HG02571 (cell line): ENCODE measurements at regions not wholly inside any gene's neighbourhood (a gene's known extent, or its start where the extent isn't known, plus 50 kb on each side); places are given as distances from the start of the nearest gene placed in this dataset.

ENCODE experiments used
- ATAC-seq: cut with Tn5 transposase; IDR thresholded peaks from one replicate; pipeline ENCODE4 v1.9.1; 2021; ENCODE audit warnings: mild to moderate bottlenecking, moderate library complexity; ENCODE audit not compliant: unreplicated experiment

DNA sequence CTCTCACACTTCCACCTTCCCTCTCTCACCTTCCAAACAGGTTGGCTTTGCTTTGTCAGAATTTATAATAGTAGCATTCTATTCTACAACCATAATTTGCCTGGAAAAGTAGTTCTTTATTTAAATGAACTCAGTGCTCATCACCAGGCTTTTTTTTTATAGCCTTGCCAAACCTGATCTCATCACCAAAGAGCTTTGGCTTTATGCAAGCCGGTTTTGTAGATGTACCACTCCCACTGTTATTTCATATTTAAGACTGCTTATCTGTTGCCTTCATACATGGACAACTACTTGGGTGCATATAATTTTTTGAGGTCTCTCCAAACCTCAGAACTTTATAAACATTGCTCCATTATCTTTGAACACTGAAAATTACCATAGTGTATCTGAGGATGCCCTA, 246.1 kb upstream of the PPP2R3A start:
- ATAC-seq = no peak

DNA sequence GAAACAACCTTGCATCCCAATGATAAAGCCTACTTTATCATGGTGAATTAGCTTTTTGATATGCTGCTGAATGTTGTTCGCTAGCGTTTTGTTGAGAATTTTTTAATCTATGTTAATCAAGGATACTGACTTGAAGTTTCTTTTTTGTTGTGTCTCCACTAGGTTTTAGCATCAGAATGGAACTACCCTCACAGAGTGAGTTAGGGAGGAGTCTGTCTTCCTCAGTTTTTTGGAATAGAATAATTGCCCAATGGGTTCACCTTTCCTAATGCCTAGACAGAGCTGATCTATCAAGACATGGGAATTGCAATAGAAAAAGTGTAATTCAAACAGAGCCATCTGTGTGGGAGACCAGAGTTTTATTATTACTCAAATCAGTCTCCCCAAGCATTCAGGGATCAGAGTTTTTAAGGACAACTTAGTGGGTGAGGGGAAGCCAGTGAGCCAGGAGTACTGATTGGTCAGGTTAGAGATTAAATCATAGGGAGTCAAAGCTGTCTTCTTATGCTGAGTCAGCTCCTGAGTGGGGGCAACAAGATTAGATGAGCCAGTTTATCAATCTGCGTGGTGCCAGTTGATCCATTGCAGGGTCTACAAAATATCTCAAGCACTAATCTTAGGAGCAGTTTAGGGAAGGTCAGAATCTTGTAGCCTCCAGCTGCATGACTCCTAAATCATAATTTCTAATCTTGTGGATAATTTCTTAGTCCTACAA, 237.4 kb upstream of the PPP2R3A start:
- no peak for ATAC-seq

DNA sequence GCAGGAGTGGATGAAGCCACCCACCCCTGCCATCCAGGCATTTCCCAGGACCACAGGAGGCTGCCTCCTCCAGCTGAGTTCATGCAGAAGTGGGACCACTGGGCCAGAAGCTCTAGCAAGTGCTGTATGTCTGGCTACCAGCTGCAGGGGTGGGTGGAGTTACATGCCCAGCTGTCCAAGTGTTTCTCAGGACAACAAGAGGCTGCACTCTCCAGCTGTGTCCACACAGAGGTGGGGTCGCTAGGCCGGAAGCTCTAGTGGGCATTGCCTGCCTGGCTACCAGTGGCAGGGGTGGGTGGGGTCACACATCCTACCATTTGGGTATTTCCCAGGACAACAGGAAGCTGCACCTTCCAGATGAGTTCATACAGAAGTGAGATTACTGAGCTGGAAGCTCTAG, 234.0 kb upstream of the PPP2R3A start:
- ATAC-seq = no peak

DNA sequence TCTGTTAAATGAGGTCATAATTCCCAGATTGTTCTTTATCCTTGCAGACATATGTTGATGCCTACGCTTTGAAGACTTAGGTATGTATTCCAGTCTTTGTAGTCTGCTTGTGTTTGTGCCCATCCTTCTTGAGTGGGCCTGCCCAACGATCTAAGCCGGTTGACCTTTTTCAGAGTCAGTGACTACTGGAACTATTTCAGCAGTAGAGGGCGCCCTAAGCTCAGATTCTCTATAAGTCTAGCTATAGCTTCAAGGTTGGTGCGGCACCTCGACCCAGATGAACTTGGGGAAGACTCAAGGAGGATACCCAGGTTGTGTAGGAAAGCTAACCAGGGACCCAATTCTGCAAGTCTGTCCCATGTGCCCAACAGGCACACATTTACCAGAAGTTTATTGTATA, 228.8 kb upstream of the PPP2R3A start:
- ATAC-seq = no peak

DNA sequence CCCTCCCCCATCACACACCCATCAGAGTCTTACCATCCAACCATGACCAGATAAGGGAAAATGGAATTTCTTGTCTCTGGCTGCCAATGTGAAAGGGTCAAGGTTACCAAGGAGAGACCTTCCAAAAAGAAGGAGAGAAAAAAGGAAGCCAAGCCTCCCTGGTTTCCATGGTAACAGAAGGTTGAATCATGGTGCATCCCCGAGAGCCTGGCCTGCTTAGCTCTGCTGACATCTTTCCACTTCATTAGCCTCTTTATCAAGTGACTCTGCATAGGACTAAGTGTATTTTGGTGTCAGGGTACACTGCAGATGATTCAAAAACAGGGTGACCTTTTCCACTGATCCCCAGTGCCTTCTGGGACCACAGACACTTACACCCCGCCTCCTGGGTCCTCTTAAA, 225.7 kb upstream of the PPP2R3A start:
- no peak for ATAC-seq

DNA sequence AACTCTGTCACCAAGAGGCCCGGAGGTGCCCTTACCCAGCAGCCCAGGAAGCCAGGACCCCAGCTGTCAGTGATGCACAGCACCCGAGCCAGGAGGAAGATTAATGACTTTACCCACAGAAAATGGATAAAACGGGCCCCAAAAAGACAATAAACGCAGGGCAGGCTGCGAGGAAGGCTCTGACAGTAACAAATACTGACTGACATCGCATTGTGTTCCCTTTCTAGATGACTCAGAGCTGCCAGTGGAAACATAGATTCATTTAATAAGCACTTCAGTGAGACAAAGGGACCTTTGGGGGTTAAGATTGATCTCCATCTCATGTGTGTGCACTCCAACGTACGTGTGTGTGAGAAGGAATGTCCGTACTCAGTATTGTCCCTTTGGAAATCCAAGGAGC, 225.3 kb upstream of the PPP2R3A start:
- no peak for ATAC-seq

DNA sequence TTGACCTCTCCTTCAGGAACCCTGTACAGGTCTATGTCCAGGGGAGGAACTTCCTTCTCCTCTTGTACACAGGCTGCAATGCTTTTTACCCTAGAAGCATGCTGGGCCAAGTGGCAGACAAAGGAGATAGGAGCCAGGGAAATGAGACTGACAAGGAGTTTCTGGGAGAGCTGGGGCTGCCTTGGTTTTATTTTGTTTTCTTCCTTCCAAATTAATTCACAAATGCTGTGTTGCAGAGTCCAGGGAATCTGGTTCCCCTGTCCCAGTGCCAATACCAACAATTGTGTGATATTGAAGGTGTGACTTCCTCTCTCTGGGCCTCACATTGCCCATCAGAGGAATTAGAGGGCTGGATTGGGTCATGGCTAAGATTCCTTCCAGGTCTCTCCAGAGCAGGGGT, 224.8 kb upstream of the PPP2R3A start:
- ATAC-seq = no peak

DNA sequence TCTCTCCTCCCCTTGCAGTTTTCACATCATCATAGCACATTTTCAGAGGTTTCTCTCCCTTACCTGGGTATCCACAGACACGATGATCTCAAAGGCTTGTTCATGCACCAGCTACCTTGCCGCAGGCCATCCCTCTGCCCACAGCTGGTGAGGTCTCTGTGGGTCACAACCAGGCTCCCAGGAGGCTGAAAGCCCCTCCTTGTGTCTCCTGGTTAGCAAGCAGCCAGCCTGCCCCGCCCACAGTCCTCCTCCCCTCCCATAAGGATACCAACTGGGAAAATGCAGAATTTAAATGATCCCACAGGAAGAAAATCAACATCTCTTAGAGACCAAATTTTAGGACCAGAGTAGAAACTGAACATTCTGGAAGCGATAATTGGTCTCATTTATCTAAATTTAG, 213.5 kb upstream of the PPP2R3A start:
- ATAC-seq = no peak

DNA sequence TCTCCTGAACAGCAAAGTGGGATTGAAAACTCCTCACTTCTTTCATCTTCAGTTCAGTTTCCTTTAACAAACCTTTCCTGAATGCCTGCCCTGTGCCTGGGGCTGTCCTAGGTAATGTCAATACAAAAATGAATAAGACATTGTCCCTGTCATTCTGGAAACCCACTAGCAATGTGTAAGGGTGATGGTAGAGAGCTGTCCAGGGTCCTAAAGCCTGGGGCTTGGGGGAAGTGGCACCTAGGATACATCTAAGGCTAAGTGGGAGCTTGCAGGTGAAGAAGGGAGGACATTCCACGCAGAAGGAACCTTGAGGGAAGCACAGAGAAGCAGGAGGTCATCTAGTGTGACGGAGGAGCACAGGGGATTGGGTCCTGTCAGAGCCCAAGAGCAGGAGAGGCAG, 212.7 kb upstream of the PPP2R3A start:
- no peak for ATAC-seq

DNA sequence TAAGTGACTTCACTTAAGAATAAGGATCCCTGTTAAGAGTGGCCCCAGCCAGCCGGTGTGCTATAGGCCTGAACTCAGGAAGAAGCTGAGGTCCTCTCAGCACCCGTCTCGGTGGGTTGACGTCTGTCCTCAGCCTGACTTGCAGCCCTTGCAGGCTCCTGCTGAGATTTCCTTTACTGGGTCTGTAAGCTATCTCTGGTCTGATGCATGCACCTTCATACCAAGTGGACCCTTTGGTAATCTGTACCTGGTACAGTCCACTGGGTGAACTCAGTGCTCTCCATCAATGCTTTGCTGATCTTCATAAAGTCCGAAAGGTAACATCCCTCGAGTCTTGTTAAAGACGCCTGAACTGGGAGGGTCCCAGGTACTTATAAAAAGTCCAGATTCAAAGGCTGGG, 212.0 kb upstream of the PPP2R3A start:
- no peak for ATAC-seq

DNA sequence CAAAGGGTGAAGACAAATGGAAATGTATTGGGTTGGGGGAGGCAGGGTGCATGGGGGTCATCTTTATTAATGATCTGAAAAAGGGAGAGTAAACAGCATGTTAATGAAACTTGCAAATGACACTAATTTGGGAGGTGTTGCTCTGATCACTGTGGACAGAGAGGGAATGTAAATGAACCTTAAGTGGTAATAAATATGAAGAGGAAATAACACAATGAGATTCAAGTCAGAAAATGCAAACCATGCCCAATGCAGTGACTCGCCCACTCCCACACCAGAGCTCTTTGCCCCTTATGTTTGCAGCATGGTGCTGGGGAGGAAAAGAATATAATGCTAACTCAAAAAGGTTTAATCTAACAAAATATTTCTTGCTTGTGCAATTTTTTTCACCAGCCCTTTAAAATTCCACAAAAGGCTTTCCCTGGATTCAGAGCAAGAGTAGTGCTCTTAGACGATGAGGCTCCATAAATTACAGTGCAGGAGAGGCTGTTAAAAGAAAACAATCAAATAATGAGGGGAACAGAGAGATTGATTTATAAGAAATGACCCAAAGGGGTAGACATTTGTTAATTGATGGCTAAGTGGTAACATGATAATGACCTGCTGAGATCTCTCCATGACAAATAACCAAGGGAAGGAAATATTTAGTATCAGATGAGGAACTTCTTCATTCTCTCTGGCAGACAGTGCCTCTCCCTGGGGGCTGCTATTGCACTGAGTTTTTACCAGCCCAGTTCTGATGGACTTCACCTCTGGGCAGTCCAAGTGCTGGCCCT, 210.0 kb upstream of the PPP2R3A start:
- ATAC-seq = no peak

DNA sequence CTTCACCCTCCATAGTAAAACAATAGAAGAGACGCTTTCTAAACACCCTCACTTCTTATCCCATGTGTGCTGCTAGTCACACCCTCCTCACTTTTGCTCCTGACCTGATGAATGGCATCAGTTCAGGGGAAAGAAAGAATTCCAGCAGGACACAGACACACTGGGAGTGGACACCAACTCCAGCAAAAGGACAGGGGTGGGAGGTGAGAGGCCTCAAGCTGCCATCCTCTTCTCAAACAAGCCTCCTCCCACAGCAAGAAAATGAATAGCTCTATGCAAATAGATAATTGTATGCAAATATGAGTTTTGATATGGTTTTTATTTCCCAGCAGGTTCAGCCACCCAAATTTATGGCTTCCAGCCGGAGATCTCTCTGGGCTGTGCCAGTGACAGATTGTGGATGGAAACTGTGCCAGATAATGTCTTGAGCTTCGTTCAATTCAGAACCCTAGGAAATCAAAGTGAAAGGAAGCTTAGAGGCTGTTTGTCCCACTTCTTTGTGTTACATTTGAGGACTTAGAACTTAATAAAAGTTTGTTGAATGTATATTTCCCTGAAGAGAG, 209.3 kb upstream of the PPP2R3A start:
- no peak for ATAC-seq

DNA sequence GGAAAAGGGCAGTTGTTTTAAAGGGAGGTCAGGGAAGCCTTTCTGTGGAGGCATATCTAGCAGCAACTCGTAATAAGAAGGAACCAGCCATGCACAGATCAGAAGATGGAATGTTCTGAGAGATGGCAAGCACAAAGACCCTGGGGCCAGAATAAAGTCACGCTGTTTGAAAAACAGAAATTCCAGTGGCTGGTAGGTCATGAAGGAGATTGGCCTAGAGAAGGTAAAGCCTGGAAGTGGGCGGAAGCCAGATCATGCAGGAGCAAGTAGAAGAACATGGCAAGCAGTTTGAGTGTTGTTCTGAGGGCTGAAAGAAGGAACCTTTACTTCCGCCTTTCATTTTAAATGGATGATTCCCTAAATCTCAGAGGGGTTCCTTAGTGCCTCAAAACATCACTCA, 208.1 kb upstream of the PPP2R3A start:
- ATAC-seq = no peak

DNA sequence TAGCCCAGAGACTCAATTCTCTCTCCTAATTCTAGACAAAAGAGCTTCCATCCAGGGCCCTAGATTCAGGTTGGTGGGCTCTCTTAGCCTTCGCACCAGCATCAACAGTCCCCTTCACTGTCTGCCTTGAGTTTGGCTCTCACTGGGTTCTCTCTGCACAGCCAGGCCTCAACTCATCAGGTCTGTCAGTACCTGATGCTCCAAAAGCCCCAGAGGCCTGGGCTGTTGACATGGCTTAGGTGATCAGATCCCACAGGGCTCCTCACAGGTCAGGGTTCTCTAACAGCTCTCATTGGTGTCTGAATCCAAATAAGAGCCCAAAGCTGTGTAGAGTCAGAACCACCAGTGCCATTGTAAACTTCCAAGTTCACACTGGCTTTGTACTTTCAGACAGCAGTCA, 206.6 kb upstream of the PPP2R3A start:
- no peak for ATAC-seq

DNA sequence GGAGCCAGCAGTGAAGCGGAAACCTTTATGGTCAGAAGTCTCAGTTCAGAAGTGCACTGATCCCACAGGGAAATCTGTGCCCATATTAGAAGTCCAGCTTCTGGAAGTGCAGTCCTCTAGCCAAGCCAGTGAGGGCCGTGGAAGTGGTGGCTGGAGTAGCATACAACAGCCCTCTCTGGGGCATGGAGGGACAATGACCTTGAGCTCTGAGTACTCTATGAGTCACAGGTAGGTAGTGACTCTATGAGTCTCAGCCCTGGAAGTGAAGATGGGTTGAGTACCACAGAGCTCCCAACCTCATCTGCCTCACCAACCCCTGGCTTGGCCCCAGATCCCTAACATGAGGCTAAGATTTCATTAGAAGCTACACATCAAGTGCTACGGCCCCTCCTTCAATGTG, 205.9 kb upstream of the PPP2R3A start:
- ATAC-seq = no peak

DNA sequence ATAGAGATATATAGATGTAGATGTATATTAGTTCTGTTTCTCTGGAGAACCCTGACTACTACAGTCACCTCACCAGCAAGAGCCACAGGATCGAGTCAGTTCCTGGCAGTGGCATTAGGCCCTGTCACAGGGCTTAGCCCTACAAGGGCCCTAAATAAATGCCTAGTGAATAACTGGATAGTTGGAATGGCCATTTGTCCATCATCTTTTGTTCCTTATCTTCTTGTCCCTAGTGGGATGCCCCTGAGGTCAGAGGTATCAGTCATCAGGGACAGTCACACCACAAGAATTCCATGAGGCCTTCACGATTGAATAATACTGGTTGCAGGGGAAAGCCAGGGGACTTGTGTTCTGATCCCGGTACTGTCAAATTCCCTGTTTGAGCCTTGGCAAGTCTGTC, 204.9 kb upstream of the PPP2R3A start:
- no peak for ATAC-seq

DNA sequence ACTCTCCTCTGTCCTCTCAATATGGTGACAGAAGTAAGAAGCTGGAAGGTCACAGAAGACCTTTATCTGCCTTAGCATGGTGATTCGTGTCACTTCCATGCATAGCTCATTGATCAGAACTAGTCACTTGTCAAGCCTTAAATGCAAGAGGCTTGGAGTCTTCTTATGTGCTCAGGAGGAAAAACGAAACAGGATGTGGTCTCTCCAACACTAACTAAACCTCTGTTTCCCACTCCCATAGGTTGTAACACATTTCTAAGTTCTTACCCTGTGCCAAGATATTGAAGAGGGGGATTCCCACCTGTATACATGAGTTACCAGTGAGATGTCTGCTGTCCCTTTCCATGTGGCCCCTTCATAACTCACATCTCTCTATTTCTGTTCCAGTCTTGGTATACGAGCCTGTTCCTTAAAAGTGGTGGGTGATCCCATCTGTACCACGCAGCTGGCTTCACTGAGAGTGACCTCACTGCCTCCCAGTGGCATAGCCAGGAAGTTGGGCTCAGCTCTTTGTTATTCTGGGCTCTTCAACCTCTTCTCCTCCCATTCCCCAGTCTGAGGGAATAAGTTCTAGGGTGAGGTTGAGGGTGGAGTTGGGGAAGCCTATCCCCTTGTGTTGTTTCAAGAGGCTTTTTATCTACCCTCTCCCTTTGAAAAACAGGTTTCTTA, 203.2 kb upstream of the PPP2R3A start:
- no peak for ATAC-seq

DNA sequence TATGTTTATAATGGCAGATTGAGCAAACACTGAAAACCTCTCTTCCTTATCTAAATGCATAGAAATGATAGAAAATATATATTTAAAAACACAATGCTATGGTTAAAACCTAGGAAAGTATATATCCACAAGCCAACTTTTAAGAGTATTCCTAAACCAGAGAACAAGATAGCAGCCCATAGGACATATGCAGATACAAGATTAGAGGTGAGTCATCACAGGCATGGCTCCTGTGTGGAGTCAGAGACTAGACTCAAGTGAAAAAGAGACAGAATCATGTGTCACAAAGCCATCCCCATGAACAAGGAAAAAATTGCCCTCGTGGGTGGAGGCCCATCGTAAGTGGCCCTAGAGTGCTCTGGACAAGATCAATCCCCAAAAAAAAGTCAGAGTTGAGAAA, 199.4 kb upstream of the PPP2R3A start:
- ATAC-seq = no peak

DNA sequence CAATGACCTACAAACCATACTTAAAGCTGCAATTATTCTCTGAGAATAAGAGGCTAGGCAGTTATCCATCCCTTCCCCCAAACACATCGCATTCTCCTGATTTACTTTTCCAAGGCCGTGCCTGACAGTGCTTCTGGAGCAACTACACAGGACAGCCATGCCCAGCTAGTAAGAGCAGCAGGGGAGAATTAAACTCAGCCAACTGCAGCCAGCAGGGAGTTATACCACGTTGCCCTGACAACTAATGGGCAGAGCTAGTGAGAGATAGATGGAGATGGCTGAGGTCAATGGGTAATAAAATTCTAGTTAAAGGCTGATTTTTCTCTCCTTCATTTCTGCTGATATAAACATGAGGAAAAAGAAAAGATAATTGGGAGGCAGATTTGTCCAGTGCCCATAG, 193.8 kb upstream of the PPP2R3A start:
- no peak for ATAC-seq

DNA sequence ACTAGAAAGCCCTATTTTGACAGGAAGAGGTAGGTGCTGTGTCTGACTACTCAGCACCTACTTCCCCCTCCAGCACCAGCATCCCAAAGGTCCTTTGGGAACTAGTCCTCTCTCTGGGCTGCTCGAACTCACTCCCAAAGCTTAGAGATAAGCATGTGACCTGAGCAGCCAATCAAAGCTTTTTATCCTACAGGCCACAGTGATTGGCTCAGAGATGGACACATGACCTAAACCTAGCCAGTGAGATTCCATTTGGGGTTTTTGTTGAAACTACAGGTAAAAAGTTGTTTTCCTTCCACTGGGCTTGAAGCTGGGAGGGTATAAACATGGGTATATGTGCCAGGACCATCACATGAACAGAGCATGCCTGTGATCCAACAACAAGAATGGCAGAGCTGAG, 186.5 kb upstream of the PPP2R3A start:
- no peak for ATAC-seq

DNA sequence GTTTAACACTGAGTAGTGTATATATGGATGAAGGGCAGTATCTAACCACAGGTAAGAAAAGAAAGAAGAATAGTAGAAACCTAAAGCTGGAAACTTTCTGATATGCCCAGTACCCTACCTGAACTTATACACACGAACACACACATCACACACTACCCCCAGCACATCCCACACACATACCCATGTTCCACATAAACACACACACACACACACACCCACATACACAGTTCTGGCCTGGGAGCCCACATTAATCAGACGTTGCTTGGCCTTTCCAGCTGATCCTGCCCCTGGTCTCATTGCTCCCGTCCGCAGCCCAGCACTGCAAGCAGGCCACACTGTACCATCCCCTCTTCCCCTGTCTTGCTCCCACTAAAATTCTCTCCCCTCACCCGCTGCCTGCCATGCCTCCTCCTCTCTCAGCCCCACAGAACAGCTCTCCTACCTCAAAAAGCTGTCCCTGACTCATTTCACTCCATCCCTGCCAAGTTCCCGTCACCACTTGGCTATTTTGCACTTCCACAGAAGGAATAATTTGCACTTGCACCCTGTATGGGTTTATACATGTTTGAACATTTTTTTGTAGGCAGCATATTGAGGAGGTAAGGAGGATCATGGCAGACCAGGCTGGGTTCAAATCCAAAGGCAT, 185.8 kb upstream of the PPP2R3A start:
- ATAC-seq = no peak
